ENCODE measurements at regions not wholly inside any gene's neighbourhood (a gene's known extent, or its start where the extent isn't known, plus 50 kb on each side); places are given as distances from the start of the nearest gene placed in this dataset.

DNA sequence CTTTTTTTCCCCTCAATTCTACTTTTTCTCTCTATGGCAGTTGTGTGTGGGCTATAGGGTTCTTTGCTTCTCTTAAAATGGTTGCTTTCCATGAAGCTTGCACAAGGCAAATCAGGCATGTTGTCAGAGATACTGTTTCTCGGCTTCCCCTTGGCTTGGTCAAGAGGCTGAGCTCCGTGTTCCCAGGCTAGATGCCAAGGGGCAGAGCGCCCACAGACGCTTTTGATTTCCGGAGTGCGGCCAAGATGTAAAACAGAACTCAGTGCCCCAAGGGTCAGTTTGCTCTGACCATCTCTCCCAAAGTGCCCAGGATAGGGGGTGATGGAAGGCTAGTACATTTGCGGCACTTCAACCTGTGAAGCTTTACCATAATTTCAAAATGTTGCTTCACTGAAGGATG lies 64.2 kb upstream of the DIPK2B start:
- no peaks in the 10 kb centered on the region for H3K27me3 ChIP-seq
- H3K4me3 ChIP-seq, result no peak overlapping the region
- TF ChIP-seq, protein P1, sequence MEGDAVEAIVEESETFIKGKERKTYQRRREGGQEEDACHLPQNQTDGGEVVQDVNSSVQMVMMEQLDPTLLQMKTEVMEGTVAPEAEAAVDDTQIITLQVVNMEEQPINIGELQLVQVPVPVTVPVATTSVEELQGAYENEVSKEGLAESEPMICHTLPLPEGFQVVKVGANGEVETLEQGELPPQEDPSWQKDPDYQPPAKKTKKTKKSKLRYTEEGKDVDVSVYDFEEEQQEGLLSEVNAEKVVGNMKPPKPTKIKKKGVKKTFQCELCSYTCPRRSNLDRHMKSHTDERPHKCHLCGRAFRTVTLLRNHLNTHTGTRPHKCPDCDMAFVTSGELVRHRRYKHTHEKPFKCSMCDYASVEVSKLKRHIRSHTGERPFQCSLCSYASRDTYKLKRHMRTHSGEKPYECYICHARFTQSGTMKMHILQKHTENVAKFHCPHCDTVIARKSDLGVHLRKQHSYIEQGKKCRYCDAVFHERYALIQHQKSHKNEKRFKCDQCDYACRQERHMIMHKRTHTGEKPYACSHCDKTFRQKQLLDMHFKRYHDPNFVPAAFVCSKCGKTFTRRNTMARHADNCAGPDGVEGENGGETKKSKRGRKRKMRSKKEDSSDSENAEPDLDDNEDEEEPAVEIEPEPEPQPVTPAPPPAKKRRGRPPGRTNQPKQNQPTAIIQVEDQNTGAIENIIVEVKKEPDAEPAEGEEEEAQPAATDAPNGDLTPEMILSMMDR (IDR thresholded peaks at IDR 0.05), result no peak
- H3K27ac ChIP-seq, result no peak overlapping the region
- H3K36me3 ChIP-seq, result no peaks in the 10 kb centered on the region
- H3K4me1 ChIP-seq, result no peaks in the 10 kb centered on the region
- no peak for DNase-seq (ENCODE audit: low spot score)
- no peaks in the 10 kb centered on the region for H3K9me3 ChIP-seq

- TF ChIP-seq, protein P1 (IDR thresholded peaks at IDR 0.05), result no peak
- H3K4me3 ChIP-seq, result no peak overlapping the region
- H3K9me3 ChIP-seq, result no peaks in the 10 kb centered on the region
- H3K36me3 ChIP-seq, result no peaks in the 10 kb centered on the region
- H3K27me3 ChIP-seq, result no peaks in the 10 kb centered on the region
- no peak overlapping the region for H3K27ac ChIP-seq
- H3K4me1 ChIP-seq, result no peaks in the 10 kb centered on the region
- DNase-seq (ENCODE audit: low spot score), result no peak
Measured at GRCh38 chrX:45261471-45261870, 60.8 kb upstream of the DIPK2B start.

DNA sequence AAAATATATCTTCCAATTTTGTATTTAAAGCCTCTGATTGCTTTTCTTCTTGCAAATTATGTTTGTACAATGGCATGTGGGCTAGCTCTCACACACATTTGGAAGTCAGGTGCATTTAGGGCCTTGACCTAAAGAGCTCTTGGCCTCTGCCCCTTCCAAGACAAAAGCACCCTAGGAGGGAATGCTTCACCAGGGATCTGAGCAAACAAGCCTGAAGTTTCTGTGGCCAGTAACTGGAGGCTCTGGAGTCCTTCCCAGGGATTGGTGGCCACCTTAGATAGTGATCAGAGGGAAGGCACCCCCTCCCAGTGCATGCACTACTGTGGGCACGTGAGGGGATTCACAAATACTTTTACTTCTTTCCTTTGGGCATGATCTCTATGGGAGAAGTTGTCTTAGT lies 60.3 kb upstream of the DIPK2B start:
- H3K4me3 ChIP-seq, result no peak overlapping the region
- H3K4me1 ChIP-seq, result no peaks in the 10 kb centered on the region
- H3K9me3 ChIP-seq, result no peaks in the 10 kb centered on the region
- H3K27ac ChIP-seq, result no peak overlapping the region
- no peaks in the 10 kb centered on the region for H3K36me3 ChIP-seq
- no peak for DNase-seq (ENCODE audit: low spot score)
- TF ChIP-seq, protein P1 (IDR thresholded peaks at IDR 0.05), result no peak
- H3K27me3 ChIP-seq, result no peaks in the 10 kb centered on the region

DNA sequence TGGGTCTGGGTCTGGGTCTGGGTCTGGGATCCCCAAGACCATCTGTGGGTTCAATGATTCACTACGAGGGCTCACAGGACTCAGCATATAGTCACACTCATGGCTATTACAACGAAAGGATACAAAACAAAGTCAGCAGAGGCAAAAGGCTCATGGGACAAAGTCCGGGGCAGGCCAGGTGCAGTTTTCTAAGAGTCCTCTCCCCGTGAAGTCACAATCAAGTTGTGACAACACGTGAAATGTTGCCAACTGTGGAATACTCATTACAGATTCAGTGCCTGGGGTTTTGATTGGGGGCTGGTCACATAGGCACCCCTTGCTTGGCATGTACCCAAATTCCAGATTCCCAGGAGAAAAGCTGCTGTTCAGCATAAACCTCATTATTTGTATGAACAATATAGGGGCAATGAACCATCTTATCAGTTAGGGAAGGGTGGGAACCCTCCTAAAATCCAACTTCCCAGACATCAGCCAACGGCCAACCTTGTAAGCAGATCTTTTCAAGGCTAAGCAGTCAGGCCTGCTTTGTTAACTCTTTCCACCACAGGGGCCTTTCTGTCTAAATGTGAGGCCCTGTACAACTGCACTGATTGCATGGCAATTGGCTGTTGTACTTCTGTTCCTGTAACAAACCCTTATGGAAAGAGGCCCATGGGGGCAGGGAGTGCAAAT lies 58.2 kb upstream of the DIPK2B start:
- no peak for DNase-seq (ENCODE audit: low spot score)
- TF ChIP-seq, protein P1 (IDR thresholded peaks at IDR 0.05), result no peak
- Histone ChIP-seq H3K9me3 (peaks cover 0 to 3% of the 10 kb centered on the region in 2 donors), H3K27ac (no peak overlapping the region), H3K36me3 (no peaks in the 10 kb centered on the region), H3K27me3 (no peaks in the 10 kb centered on the region), H3K4me3 (no peak overlapping the region), H3K4me1 (no peaks in the 10 kb centered on the region)

MicroRNAs encoded in the stretch of these regions (microRNA counts, 767-probe panel; counts per million panel counts)
- microRNA hsa-miR-221-3p (2,488 to 3,722 counts per million in 2 donors), microRNA hsa-miR-222-3p (3,123 to 7,372 counts per million in 2 donors)

Small RNA genes in the stretch of these regions (microRNA-seq; reads per million reads assigned to microRNA genes)
- gene MIR221 (ENCODE audit: borderline number of aligned reads in 2 of 2, borderline replicate concordance in 1 of 2) (3,253 to 3,694 reads per million in 2 donors), gene MIR222 (ENCODE audit: borderline number of aligned reads in 2 of 2, borderline replicate concordance in 1 of 2) (614 to 761 reads per million in 2 donors)

All from right atrium auricular region (tissue), 2 donors.